RWPE1 (cell line): ENCODE measurements at regions not wholly inside any gene's neighbourhood (a gene's known extent, or its start where the extent isn't known, plus 50 kb on each side); places are given as distances from the start of the nearest gene placed in this dataset.

ENCODE experiments used
- CTCF ChIA-PET: fragments of 350-600 bp; sonication (Branson Sonifier 250); formaldehyde crosslinking; extraction: SDS; loops from one replicate; lab custom pipeline; 2021; lab: Yijun Ruan, JAX
- POLR2A ChIA-PET: fragments of 400-600 bp; formaldehyde crosslinking; extraction: SDS; loops from one replicate; lab custom pipeline; 2020; ENCODE audit warnings: antibody characterized with exemption; ENCODE audit not compliant: low non-redundant PET; lab: Yijun Ruan, JAX
- DNase-seq: peaks from one replicate; pipeline ENCODE4 v3.0.0; 2012; ENCODE audit warnings: low spot score
- H3K27ac ChIP-seq: fragments of 450-650 bp; 2 replicates; pipeline ENCODE4 v1.5.1; 2017
- TF ChIP-seq, protein P1 (sequence below): fragments of 450-650 bp; conservative IDR thresholded peaks from 2 replicates; pipeline ENCODE4 v1.5.1; 2017; ENCODE audit warnings: low read depth, mild to moderate bottlenecking

DNA sequence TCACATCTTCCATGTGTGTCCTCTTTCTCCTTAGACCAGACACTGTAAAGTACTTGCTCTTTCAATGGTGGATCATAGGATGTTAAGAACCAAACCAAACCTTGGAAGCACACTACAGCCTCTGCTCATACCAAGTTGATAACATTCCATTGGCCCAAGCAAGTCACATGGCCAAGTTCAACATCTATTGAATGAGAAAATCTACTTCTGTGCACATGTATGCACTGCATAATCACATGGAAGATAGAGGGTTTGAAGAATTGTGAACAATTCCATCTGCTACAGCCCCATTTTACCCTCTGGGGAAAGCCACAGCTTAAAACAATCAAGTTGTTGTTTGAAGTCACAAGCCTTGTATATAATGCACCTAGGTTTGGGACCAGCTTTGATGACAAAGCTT is 68.2 kb downstream of the MFAP3 start:
- TF ChIP-seq, protein P1, sequence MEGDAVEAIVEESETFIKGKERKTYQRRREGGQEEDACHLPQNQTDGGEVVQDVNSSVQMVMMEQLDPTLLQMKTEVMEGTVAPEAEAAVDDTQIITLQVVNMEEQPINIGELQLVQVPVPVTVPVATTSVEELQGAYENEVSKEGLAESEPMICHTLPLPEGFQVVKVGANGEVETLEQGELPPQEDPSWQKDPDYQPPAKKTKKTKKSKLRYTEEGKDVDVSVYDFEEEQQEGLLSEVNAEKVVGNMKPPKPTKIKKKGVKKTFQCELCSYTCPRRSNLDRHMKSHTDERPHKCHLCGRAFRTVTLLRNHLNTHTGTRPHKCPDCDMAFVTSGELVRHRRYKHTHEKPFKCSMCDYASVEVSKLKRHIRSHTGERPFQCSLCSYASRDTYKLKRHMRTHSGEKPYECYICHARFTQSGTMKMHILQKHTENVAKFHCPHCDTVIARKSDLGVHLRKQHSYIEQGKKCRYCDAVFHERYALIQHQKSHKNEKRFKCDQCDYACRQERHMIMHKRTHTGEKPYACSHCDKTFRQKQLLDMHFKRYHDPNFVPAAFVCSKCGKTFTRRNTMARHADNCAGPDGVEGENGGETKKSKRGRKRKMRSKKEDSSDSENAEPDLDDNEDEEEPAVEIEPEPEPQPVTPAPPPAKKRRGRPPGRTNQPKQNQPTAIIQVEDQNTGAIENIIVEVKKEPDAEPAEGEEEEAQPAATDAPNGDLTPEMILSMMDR, result no peak
- CTCF ChIA-PET, result no interaction called here
- POLR2A ChIA-PET, result no interaction called here
- DNase-seq, result no peak
- no peak overlapping the region for H3K27ac ChIP-seq

DNA sequence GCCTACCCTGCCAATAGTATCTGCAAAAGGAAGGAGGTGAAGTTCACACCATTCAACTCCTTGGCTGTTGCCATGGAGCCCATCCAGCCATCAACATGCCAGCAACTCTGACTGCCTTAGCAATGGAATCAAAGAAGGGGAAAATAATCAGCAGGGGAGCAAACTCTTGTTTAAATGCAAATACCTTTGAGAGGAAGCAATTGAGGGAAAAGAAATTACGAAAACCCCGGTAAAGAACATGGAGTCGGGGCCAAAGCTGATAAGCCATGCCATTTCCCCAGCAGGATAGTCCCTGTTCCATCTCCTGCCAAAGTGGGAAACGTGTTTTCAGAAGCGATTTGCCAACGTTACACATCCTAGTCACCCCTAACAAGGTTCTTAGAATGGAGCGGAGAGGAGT is 69.0 kb downstream of the MFAP3 start:
- ChIA-PET CTCF (no interaction called here), POLR2A (no interaction called here)
- no peak overlapping the region for H3K27ac ChIP-seq
- TF ChIP-seq, protein P1, result no peak
- no peak for DNase-seq

DNA sequence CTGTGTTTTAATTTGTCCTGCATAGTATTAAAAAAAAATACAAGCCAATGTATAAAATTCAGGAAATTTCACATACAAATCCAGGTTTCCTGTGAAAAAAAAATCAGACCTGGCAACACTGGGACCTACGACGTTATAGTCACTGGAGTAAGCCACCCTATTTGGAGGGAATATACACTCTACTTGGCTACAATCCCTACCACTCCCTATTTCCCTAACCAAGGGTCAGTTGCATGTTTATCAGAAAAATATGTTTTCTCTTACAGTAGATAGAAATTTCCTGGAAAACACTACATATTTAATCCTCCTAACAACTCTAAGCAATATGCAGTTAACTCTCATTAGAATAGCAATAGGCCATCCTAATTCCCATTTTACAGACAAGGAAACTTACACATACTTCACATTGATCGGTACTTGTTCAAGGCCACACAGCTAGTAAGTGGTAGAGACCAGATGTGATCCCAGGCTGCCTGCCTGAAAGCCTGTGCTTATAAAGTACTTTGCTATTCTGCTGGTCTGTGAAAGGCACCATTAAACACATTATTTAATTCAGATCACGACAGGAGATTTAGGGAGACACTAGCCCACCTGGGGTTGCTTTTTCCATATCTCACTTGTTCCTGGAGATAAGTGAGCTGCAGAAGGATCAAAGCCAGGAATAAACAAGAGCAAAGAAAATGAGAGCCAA is 70.8 kb downstream of the MFAP3 start:
- ChIA-PET POLR2A (no interaction called here), CTCF (interaction anchor here (0.7 kb wide), 1 partner anchor 15 kb away, joined by 3 read pairs; no protein-coding TSS in a partner anchor)
- DNase-seq, result no peak
- H3K27ac ChIP-seq, result no peak overlapping the region
- TF ChIP-seq, protein P1, result no peak

DNA sequence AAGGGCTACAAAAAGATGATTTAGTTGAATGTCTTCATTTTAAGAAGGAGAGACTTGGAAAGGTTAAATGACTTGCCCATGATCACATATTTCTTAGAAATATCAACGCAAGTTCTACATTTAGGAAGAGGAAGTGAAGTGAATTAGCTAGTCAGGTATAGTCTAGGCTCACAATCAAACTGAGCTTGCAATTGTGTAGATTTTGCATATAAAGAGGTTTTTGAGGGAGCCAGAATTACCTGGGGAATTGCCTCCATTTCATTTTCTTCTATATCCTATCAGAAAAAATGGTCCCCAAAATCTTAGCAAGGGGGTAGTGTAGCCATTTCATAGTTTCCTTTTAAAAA is 71.3 kb downstream of the MFAP3 start:
- H3K27ac ChIP-seq, result no peak overlapping the region
- POLR2A ChIA-PET, result no interaction called here
- TF ChIP-seq, protein P1, result no peak
- CTCF ChIA-PET, result interaction anchor here (0.7 kb wide), 1 partner anchor 16 kb away, joined by 3 read pairs; no protein-coding TSS in a partner anchor
- no peak for DNase-seq

DNA sequence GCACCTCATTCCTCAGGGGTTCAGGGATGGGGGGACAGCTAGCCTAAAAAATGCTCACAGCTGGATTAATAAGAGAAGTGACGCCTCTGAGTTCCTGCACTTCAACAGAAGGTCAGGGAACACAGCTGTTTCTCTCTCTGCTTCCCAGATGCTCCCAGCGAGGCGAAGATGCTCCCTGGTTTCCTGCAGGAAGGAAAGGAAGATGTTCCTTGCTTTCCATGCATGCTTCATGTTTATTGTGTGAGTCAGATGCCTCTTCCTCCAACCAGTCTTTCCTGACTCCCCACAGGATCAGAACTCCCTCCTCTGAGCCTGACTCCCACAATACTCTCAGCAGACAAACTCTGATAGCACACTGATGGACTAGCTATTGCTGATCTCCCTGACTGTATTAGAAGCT is 71.9 kb downstream of the MFAP3 start:
- H3K27ac ChIP-seq, result no peak overlapping the region
- TF ChIP-seq, protein P1, result no peak
- DNase-seq, result no peak
- ChIA-PET CTCF (interaction anchor here (1.2 kb wide), 1 partner anchor 38 kb away, joined by 3 read pairs; no protein-coding TSS in a partner anchor), POLR2A (no interaction called here)

DNA sequence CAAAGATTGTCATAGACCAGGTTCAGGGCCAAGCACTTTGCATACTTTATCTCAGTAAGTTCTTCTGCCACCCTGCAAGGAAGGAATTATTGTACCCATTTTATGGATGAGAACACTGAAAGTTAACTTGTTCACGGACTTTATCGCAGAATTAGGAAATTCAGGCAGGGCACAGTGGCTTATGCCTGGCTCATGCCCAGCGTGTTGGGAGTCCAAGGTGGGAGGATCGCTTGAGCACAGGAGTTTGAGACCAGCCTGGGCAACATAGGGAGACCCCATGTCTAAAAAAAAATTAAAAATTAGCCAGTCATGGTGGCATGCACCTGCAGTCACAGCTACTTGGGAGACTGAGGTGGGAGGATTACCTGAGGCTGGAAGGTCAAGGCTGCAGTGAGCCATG is 72.4 kb downstream of the MFAP3 start:
- TF ChIP-seq, protein P1, result no peak
- ChIA-PET CTCF (interaction anchor here (1.2 kb wide), 1 partner anchor 39 kb away, joined by 3 read pairs; no protein-coding TSS in a partner anchor), POLR2A (no interaction called here)
- no peak overlapping the region for H3K27ac ChIP-seq
- DNase-seq, result no peak
